HG03097 (cell line): ENCODE measurements at regions not wholly inside any gene's neighbourhood (a gene's known extent, or its start where the extent isn't known, plus 50 kb on each side); places are given as distances from the start of the nearest gene placed in this dataset.
"Not testable (repeated sequence)": the region's sequence is repeated elsewhere in the genome, so short reads cannot be mapped to it uniquely, and the experiment has no call there.

Experiments
- ATAC-seq: cut with Tn5 transposase; IDR thresholded peaks from one replicate; pipeline ENCODE4 v1.9.1; 2021; ENCODE audit not compliant: unreplicated experiment, low FRiP score

DNA sequence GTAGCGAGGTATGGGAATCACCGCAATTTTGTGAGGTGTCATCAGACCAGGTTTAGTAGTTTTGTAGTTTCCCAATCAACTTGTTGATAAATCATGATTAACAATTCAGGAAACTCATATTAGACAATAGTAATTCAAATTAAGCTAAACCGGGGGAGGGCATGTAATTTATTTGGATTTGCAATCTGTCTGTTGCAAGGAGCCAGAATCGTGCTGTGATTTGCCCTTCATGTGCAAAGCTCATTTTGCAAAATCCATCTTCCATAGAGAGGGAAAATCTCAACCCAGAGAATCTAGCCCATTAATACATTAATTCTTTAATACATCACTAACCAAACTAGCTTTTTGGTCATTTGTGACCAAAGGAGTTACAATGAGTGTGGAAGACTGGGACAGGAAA lies 164.7 kb upstream of the TRPM3 start:
- ATAC-seq: no peak

DNA sequence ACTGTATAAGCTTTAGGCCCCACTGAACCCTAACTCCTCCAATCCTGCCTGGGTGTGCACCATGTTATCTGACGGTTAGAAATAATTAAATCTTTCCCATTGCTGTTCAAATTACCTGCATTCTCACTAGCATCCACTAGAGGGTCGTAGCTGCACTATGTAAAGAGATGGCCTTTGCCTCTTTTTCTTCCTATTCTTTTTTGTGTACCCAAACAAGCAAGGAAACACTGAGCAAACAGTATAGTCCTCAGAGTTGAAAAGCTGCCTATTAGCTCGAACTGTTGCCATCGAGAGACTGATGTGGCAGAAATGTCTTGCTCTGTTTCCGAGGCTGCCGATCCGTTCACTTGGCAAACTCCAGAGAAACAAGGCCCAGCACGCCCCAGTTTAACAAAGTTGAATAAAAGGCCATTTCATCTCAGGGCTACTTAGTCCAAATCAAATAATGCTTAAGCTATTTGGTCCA lies 163.8 kb upstream of the TRPM3 start:
- ATAC-seq: peak; percentile 74

DNA sequence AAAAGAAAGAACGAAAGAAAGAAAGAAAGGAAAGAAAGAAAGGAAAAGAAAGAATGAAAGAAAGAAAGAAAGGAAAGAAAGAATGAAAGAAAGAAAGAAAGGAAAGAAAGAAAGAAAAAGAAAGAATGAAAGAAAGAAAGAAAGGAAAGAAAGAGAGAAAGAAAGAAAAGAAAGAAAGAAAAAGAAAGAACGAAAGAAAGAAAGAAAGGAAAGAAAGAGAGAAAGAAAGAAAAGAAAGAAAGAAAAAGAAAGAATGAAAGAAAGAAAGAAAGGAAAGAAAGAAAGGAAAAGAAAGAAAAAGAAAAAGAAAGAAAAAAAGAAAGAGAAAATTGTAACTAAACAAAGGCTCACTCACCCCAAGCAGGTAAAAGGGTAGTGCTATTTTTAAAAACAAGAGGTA lies 160.7 kb upstream of the TRPM3 start:
- ATAC-seq: not testable (repeated sequence)

GRCh38 chr9:71279151-71279739 lies 157.8 kb upstream of the TRPM3 start:
- ATAC-seq: no peak

- ATAC-seq: no peak
Observed at GRCh38 chr9:71273613-71274012, 152.2 kb upstream of the TRPM3 start.

DNA sequence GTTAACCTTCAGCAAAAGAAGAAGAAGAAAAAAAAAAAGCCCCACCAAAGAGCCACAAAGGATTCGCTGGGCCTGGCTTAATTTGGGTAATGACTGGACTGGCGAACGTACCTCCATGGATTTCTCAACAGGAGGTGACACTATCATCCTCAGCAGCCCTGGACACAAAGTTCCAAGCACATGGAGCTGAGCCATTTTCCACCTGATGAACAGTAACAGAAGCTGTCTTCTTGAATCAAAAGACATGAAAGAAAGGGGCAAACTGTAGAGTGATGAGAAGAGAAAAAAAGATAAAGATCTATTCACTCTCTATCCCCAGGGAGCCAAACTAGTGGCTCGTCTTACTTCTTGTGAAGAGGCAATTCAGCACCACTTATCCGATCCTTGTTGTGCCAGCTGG lies 150.2 kb upstream of the TRPM3 start:
- ATAC-seq: no peak

DNA sequence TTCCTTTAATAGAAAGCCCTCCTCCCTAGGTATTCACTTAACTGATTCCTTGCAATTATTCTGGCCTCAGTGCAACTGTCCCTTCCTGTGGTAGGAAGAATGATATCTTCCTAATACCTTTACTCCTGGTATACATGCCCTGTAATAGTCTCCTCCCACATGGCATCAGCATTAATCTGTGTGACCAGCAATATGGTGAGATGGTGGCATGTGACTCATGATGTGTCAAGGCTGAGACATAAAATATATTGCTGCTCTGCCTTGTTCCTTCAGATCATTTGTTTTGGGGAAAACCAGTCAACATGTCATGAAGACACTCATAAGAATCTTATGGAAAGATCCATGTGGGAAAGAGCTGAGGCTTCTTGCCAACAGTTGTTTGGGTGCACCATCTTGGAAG lies 149.1 kb upstream of the TRPM3 start:
- no peak for ATAC-seq

- ATAC-seq: no peak
Observed at GRCh38 chr9:71269859-71270258, 148.4 kb upstream of the TRPM3 start.

DNA sequence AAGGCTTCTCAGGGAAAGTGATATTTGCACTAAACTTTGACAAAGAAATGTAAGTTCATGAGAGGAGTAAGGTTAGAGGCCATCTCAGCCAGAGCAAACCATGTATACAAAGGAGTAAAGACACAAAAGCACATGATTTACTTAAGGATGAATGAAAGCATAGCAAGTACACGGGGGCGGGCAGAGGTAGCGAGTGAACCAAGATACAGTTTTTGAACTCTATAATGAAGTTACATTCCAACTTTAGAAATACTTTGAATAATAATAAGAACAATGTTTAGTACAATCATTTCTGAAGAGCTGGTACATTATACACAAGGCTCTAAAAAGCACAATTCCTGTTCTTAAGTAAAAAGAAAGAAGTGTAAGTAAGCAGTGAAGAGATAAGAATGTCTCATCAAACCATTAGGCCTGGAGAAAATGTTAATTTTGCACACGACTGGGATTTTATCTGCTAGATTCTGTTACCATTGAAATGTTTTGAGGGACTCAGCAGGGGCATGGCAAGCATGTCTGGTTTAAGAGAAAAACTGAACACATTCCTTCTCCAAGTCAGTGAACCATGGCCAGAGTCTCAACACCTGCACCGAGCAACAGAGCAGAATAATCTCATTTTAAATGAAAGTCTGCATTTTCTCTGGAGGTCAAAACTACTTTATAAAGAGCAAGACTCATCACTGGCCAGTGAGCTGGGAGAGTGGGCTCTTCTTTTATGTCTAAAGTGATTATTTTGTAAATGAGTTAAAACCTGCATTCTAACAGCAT lies 147.6 kb upstream of the TRPM3 start:
- ATAC-seq: no peak

- ATAC-seq: no peak
Observed at GRCh38 chr9:71263451-71263850, 142.0 kb upstream of the TRPM3 start.

GRCh38 chr9:71260419-71260818 lies 139.0 kb upstream of the TRPM3 start:
- not testable (repeated sequence) for ATAC-seq

- no peak for ATAC-seq
Observed at GRCh38 chr9:71254592-71255277, 133.3 kb upstream of the TRPM3 start.

DNA sequence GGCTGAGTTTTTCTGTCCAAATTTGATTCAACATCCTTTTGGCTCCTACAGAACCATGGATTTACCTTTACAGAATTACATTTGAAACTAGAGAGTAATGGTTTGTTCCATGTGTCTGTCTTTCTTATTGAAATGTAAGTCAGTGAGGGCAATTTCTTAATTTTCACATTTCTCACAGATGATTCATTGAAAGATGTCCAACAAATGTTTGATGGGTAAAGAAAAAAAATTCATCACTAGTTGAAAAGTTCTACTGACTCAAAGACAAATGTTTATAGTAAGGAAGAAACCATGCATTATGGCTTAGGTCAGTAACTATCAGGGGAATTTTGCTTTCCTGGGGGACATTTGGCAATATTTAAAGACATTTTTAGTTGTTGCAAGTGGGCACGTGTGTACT lies 131.6 kb upstream of the TRPM3 start:
- no peak for ATAC-seq

DNA sequence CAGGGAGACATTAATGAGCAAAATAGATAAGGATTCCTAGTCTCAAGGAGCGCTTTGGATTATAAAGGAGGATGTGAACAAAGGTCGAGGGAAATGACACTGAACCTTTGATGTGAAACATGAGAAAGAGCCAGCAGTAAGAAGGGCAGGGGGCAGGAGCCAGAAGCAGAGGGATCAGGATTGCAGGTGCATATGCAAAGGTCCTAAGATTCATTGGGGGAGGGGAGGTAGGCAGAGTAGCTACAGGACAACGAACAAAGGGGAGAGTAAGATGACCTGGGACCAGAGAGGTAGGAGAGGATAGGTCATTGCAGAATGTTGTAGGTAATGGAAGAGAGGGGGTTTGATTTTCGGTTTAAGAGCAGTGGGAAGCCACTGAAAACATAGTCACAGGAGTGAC lies 129.2 kb upstream of the TRPM3 start:
- ATAC-seq: no peak

- ATAC-seq: peak; percentile 71
Observed at GRCh38 chr9:71249729-71250317, 128.4 kb upstream of the TRPM3 start.

GRCh38 chr9:71245651-71246050 lies 124.2 kb upstream of the TRPM3 start:
- no peak for ATAC-seq

GRCh38 chr9:71243951-71244350 lies 122.5 kb upstream of the TRPM3 start:
- ATAC-seq: no peak

GRCh38 chr9:71242081-71242480 lies 120.7 kb upstream of the TRPM3 start:
- ATAC-seq: no peak

DNA sequence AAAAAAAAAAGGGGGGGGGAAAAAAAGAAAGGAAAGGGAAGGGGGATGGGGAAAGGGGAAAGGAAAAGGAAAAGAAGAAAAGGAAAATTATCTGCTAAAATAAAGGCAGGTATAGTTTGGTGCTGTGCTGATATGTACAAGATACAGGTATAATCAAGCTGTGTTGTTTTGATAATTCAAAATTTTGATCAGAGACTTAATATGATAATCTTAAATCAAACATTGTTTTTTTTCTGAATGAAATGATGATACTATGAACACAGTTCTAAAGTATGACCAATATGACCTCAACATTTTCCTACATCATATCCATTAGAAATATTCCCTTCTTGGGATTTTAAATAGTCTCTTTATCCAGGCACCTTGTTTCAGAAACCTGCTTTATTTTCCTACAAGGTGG lies 115.6 kb upstream of the TRPM3 start:
- ATAC-seq: no peak

GRCh38 chr9:71233646-71234045 lies 112.2 kb upstream of the TRPM3 start:
- ATAC-seq: no peak

GRCh38 chr9:71223953-71224538 lies 102.6 kb upstream of the TRPM3 start:
- no peak for ATAC-seq
